ENCODE measurements at regions not wholly inside any gene's neighbourhood (a gene's known extent, or its start where the extent isn't known, plus 50 kb on each side); places are given as distances from the start of the nearest gene placed in this dataset.
"Not testable (repeated sequence)": the region's sequence is repeated elsewhere in the genome, so short reads cannot be mapped to it uniquely, and the experiment has no call there.

DNA sequence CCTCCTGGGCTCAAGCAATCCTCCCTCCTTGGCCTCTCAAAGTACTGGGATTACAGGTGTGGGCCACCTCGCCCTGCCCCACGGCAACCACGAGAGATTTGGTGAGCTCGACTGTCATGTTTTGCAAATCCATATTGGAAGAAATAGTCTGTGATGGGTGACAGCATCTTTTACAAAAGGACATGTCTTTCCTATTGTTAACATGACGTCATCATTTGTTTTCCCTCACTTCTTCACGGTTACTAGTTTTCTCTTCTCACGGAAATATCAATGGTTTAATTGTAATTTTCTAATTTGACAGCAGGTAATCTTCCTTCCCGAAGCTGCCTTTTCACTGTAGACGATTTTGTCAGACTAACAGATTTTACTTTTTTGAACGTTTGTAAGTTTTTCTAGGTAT lies 110.8 kb upstream of the GREM2 start:
- intact Hi-C loops (cut with DNase I): no loop called here
- no peaks in the 10 kb centered on the region for H3K4me1 ChIP-seq
- no peak overlapping the region for H3K4me3 ChIP-seq

GRCh38 chr1:240720976-240721375 lies 109.0 kb upstream of the GREM2 start:
- no peaks in the 10 kb centered on the region for H3K9me3 ChIP-seq
- H3K27ac ChIP-seq: no peak overlapping the region
- no peak overlapping the region for H3K4me3 ChIP-seq
- no peak for TF ChIP-seq CTCF (IDR thresholded peaks at IDR 0.05)
- DNase-seq (ENCODE audit: low spot score in 2 of 2): no peak
- H3K27me3 ChIP-seq: no peaks in the 10 kb centered on the region
- H3K36me3 ChIP-seq: no peaks in the 10 kb centered on the region
- intact Hi-C loops (cut with DNase I): no loop called here
- no peaks in the 10 kb centered on the region for H3K4me1 ChIP-seq

More for the DNA sequence above, 110.8 kb upstream of the GREM2 start:
- Histone ChIP-seq H3K27me3 (no peaks in the 10 kb centered on the region), H3K36me3 (no peaks in the 10 kb centered on the region), H3K27ac (no peak overlapping the region), H3K9me3 (no peaks in the 10 kb centered on the region)
- TF ChIP-seq CTCF (IDR thresholded peaks at IDR 0.05): no peak
- no peak for DNase-seq (ENCODE audit: low spot score in 2 of 2)

GRCh38 chr1:240719953-240720700 lies 108.2 kb upstream of the GREM2 start:
- no peak overlapping the region for H3K4me3 ChIP-seq
- no peaks in the 10 kb centered on the region for H3K9me3 ChIP-seq
- H3K4me1 ChIP-seq: no peaks in the 10 kb centered on the region
- no peak for TF ChIP-seq CTCF (IDR thresholded peaks at IDR 0.05)
- H3K27ac ChIP-seq: no peak overlapping the region
- DNase-seq (ENCODE audit: low spot score in 2 of 2): no peak
- no peaks in the 10 kb centered on the region for H3K27me3 ChIP-seq
- H3K36me3 ChIP-seq: no peaks in the 10 kb centered on the region
- intact Hi-C loops (cut with DNase I): no loop called here

DNA sequence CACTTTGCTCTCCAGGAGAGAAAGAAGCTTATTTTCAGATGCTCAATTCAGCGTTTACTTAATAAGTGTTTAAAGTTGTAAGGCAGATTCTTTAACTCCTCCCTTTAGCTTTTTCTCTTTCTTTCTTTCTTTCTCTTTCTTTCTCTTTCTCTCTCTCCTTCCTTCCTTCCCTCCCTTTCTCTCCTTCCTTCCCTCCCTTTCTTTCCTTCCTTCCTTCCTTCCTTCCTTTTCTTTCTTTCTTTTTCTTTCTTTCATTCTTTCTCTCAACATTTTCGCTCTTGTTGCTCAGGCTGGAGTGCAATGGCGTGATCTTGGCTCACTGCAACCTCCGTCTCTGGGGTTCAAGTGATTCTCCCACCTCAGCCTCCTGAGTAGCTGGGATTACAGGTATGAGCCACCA lies 104.6 kb upstream of the GREM2 start:
- H3K27me3 ChIP-seq; H3K4me3 ChIP-seq; DNase-seq (ENCODE audit: low spot score in 2 of 2); H3K9me3 ChIP-seq; H3K27ac ChIP-seq; intact Hi-C loops (cut with DNase I); H3K4me1 ChIP-seq; H3K36me3 ChIP-seq: not testable (repeated sequence)

GRCh38 chr1:240714568-240715292 lies 102.8 kb upstream of the GREM2 start:
- TF ChIP-seq CTCF (IDR thresholded peaks at IDR 0.05): no peak
- Histone ChIP-seq H3K4me1 (no peaks in the 10 kb centered on the region), H3K27me3 (no peaks in the 10 kb centered on the region), H3K4me3 (no peak overlapping the region), H3K27ac (no peak overlapping the region), H3K36me3 (no peaks in the 10 kb centered on the region), H3K9me3 (no peaks in the 10 kb centered on the region)
- DNase-seq (ENCODE audit: low spot score in 2 of 2): no peak
- intact Hi-C loops (cut with DNase I): no loop called here

DNA sequence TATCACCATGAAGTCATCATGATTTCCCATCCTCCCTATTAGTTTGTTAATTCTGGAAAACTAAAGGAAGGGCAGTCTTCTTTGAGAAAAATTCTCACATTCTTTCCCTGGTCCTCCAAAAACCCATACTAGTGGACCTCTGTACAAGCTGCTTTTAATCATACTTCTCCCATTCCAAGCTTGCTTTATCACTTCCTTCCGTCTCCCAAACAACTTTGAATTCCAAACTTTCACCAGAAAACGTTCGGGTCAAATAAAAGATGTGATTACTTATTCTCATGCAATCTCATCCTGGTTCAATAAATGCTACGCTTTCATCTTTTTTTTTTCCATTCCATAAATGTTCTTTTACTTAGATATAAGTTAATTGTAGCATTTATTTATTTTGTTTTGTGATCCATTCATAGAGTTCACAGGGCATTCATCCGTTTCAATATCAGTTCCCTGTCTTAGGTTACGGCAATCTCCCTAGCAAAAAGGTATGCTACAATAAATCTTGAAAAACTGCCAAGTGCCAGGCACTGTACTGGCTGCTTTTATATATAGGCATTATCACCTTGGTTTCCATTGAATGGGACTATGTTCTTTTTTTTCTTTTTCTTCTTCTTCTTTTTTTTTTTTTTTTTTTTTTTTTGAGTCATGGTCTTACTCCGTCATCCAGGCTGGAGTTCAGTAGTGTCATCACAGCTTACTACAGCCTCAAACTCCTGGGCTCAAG lies 100.2 kb upstream of the GREM2 start:
- no peak overlapping the region for H3K27ac ChIP-seq
- H3K36me3 ChIP-seq: no peaks in the 10 kb centered on the region
- no peak overlapping the region for H3K4me3 ChIP-seq
- H3K27me3 ChIP-seq: no peaks in the 10 kb centered on the region
- no peaks in the 10 kb centered on the region for H3K9me3 ChIP-seq
- intact Hi-C loops (cut with DNase I): no loop called here
- TF ChIP-seq CTCF (IDR thresholded peaks at IDR 0.05): no peak
- DNase-seq (ENCODE audit: low spot score in 2 of 2): no peak
- no peaks in the 10 kb centered on the region for H3K4me1 ChIP-seq
